H9 (cell line): ENCODE measurements at regions not wholly inside any gene's neighbourhood (a gene's known extent, or its start where the extent isn't known, plus 50 kb on each side); places are given as distances from the start of the nearest gene placed in this dataset.
A peak's percentile ranks its signal among the peaks of the same experiment; 100 is the strongest.

Experiments used
- DNase-seq: peaks from one replicate; pipeline ENCODE4 v3.0.0-alpha.2; 2017
- H2AFZ ChIP-seq: one replicate; pipeline ENCODE4 v1.6.1; 2013; ENCODE audit warnings: mild to moderate bottlenecking, low read length, control low read depth, moderate library complexity
- H2AK5ac ChIP-seq: 2 replicates; pipeline ENCODE4 v1.6.1; 2013; ENCODE audit warnings: low read length, control low read depth, mixed read lengths; ENCODE audit not compliant: insufficient read length
- H2BK120ac ChIP-seq: one replicate; pipeline ENCODE4 v1.6.1; 2013; ENCODE audit warnings: low read depth, mild to moderate bottlenecking, low read length, control low read depth, inconsistent platforms; ENCODE audit not compliant: poor library complexity, severe bottlenecking
- H2BK12ac ChIP-seq: 2 replicates; pipeline ENCODE4 v1.6.1; 2013; ENCODE audit warnings: low read length, control low read depth, mixed read lengths, low read depth; ENCODE audit not compliant: insufficient read length
- H2BK15ac ChIP-seq: 2 replicates; pipeline ENCODE4 v1.6.1; 2013; ENCODE audit warnings: low read depth, low read length, control low read depth
- H2BK20ac ChIP-seq: one replicate; pipeline ENCODE4 v1.6.1; 2013; ENCODE audit warnings: low read depth, mild to moderate bottlenecking, low read length, control low read depth, inconsistent platforms; ENCODE audit not compliant: poor library complexity, severe bottlenecking
- H2BK5ac ChIP-seq: 2 replicates; pipeline ENCODE4 v1.6.1; 2013; ENCODE audit warnings: low read length, control low read depth, mixed read lengths; ENCODE audit not compliant: insufficient read length
- H3K14ac ChIP-seq: 2 replicates; pipeline ENCODE4 v1.6.1; 2013; ENCODE audit warnings: low read length, control low read depth; ENCODE audit not compliant: insufficient read depth
- H3K18ac ChIP-seq: 2 replicates; pipeline ENCODE4 v1.6.1; 2013; ENCODE audit warnings: low read depth, mild to moderate bottlenecking, mixed read lengths, low read length, control low read depth; ENCODE audit not compliant: insufficient read length
- H3K23ac ChIP-seq: 2 replicates; pipeline ENCODE4 v1.6.1; 2013; ENCODE audit warnings: low read length, control low read depth, mixed read lengths, low read depth; ENCODE audit not compliant: insufficient read length
- H3K23me2 ChIP-seq: 2 replicates; pipeline ENCODE4 v1.6.1; 2013; ENCODE audit warnings: low read depth, mild to moderate bottlenecking, mixed read lengths, low read length, control low read depth; ENCODE audit not compliant: insufficient read length, poor library complexity, severe bottlenecking
- H3K27ac ChIP-seq: 2 replicates; pipeline ENCODE4 v1.5.1; 2013; ENCODE audit warnings: low read length, control low read depth, mixed read lengths, low read depth; ENCODE audit not compliant: insufficient read length
- H3K27me3 ChIP-seq: 2 replicates; pipeline ENCODE4 v1.6.1; 2013; ENCODE audit warnings: low read length, control low read depth, inconsistent platforms; ENCODE audit not compliant: insufficient read depth
- H3K4ac ChIP-seq: 2 replicates; pipeline ENCODE4 v1.6.1; 2013; ENCODE audit warnings: low read depth, mild to moderate bottlenecking, control low read depth, inconsistent platforms, low read length, moderate library complexity
- H3K4me1 ChIP-seq: 2 replicates; pipeline ENCODE4 v1.6.1; 2013; ENCODE audit warnings: low read length, control low read depth, inconsistent platforms; ENCODE audit not compliant: insufficient read depth
- H3K4me2 ChIP-seq: 2 replicates; pipeline ENCODE4 v1.6.1; 2013; ENCODE audit warnings: low read length, control low read depth, mixed read lengths; ENCODE audit not compliant: insufficient read length, insufficient read depth
- H3K56ac ChIP-seq: 2 replicates; pipeline ENCODE4 v1.6.1; 2013; ENCODE audit warnings: low read depth, mild to moderate bottlenecking, mixed read lengths, low read length, control low read depth; ENCODE audit not compliant: insufficient read length
- H3K79me1 ChIP-seq: 2 replicates; pipeline ENCODE4 v1.6.1; 2013; ENCODE audit warnings: low read depth, mild to moderate bottlenecking, moderate library complexity, low read length, control low read depth, inconsistent platforms; ENCODE audit not compliant: insufficient read depth, poor library complexity, severe bottlenecking
- H3K79me2 ChIP-seq: 2 replicates; pipeline ENCODE4 v1.6.1; 2013; ENCODE audit warnings: low read length, control low read depth, inconsistent platforms; ENCODE audit not compliant: insufficient read depth
- H3K9ac ChIP-seq: 2 replicates; pipeline ENCODE4 v1.6.1; 2013; ENCODE audit warnings: low read length, control low read depth, mixed read lengths; ENCODE audit not compliant: insufficient read length; ENCODE audit errors: extremely low read depth
- H3K9me3 ChIP-seq: one replicate; pipeline ENCODE4 v1.6.1; 2013; ENCODE audit warnings: low read depth, low read length, inconsistent platforms; ENCODE audit not compliant: control insufficient read depth
- H3T11ph ChIP-seq: one replicate; pipeline ENCODE4 v1.6.1; 2013; ENCODE audit warnings: mild to moderate bottlenecking, low read length, control low read depth, inconsistent platforms
- H4K20me1 ChIP-seq: one replicate; pipeline ENCODE4 v1.6.1; 2013; ENCODE audit not compliant: control insufficient read depth, insufficient read length, insufficient read depth
- H4K5ac ChIP-seq: 2 replicates; pipeline ENCODE4 v1.6.1; 2013; ENCODE audit warnings: low read depth, mild to moderate bottlenecking, mixed read lengths, low read length, control low read depth; ENCODE audit not compliant: insufficient read length
- H4K8ac ChIP-seq: replicated peaks from 2 replicates; pipeline ENCODE4 v1.6.1; 2013; ENCODE audit warnings: low read length, control low read depth, mixed read lengths, low read depth; ENCODE audit not compliant: insufficient read length
- H4K91ac ChIP-seq: 2 replicates; pipeline ENCODE4 v1.6.1; 2013; ENCODE audit warnings: low read depth, mild to moderate bottlenecking, moderate library complexity, mixed read lengths, low read length, control low read depth; ENCODE audit not compliant: insufficient read length
- H3K27ac Mint-ChIP-seq, 3 experiments: 2 replicates in 2 of 3; 3 replicates in 1 of 3; pipeline ENCODE4 v1.8.0; 2020 to 2021; ENCODE audit warnings: mixed read lengths in 3 of 3, mild to moderate bottlenecking in 1 of 3, moderate library complexity in 1 of 3
- H3K27me3 Mint-ChIP-seq: 2 replicates; pipeline ENCODE4 v1.8.0; 2021; ENCODE audit warnings: low read depth, mild to moderate bottlenecking, moderate library complexity, mixed read lengths
- H3K36me3 Mint-ChIP-seq, 3 experiments: 2 replicates in 2 of 3; 3 replicates in 1 of 3; pipeline ENCODE4 v1.8.0; 2020 to 2021; ENCODE audit warnings: low read depth in 3 of 3, mixed read lengths in 3 of 3; ENCODE audit not compliant: insufficient read depth in 1 of 3
- H3K4me1 Mint-ChIP-seq, 2 experiments: 2 replicates each; pipeline ENCODE4 v1.8.0; 2020; ENCODE audit warnings: mixed read lengths in 2 of 2
- H3K4me3 Mint-ChIP-seq, 2 experiments: 2 replicates in 1 of 2; 3 replicates in 1 of 2; pipeline ENCODE4 v1.8.0; 2020 to 2021; ENCODE audit warnings: mild to moderate bottlenecking in 2 of 2, mixed read lengths in 2 of 2, moderate library complexity in 1 of 2
- H3K9me3 Mint-ChIP-seq, 2 experiments: 2 replicates in 1 of 2; 3 replicates in 1 of 2; pipeline ENCODE4 v1.8.0; 2020; ENCODE audit warnings: mild to moderate bottlenecking in 2 of 2, mixed read lengths in 2 of 2, moderate library complexity in 1 of 2
- CTCF ChIP-seq: fragments of 200-600 bp; sonication (generic); conservative IDR thresholded peaks from 3 replicates; pipeline ENCODE4 v1.8.0; 2021; ENCODE audit warnings: antibody characterized with exemption, mild to moderate bottlenecking
- WGBS: extraction: QIAGEN DNeasy Blood & Tissue Kit; methylation state at CpG from one replicate; pipeline ENCODE4 v1.1.7; 2013; ENCODE audit warnings: missing lambda C conversion rate, low lambda C conversion rate, mixed read lengths; ENCODE audit not compliant: insufficient read length; ENCODE audit errors: extremely low coverage; 5-methylcytosine and 5-hydroxymethylcytosine counted together

- H4K5ac ChIP-seq: no peak overlapping the region
- no peak overlapping the region for H2BK20ac ChIP-seq
These were observed 609.1 kb upstream of the TECRL start for GRCh38 chr4:65018313-65018712.

More at GRCh38 chr4:65018313-65018712, 609.1 kb upstream of the TECRL start:
- Histone ChIP-seq H2BK5ac (no peak overlapping the region), H3K4me2 (no peak overlapping the region), H3K18ac (no peak overlapping the region), H2BK12ac (no peak overlapping the region), H2AK5ac (no peak overlapping the region), H4K91ac (no peak overlapping the region), H2AFZ (peak overlapping the region; percentile 23), H3K4me1 (peaks cover 2% of the 10 kb centered on the region; the same call in 1 of the 2 replicates), H2BK120ac (no peak overlapping the region), H2BK15ac (no peak overlapping the region), H3T11ph (no peak overlapping the region), H3K9ac (no peak overlapping the region), H3K27me3 (no peaks in the 10 kb centered on the region), H3K4ac (no peak overlapping the region), H3K79me2 (no peaks in the 10 kb centered on the region), H4K20me1 (no peaks in the 10 kb centered on the region), H4K8ac (no peak overlapping the region), H3K27ac (no peak overlapping the region), H3K14ac (no peak overlapping the region), H3K79me1 (no peaks in the 10 kb centered on the region), H3K9me3 (no peaks in the 10 kb centered on the region), H3K56ac (no peak overlapping the region), H3K23me2 (no peaks in the 10 kb centered on the region), H3K23ac (no peak overlapping the region)
- TF ChIP-seq CTCF: no peak
- Mint-ChIP-seq H3K27ac (no peak overlapping the region), H3K4me1 (peaks cover 4% of the 10 kb centered on the region in 2 experiments; a peak in 3 of 4 replicates), H3K27me3 (no peaks in the 10 kb centered on the region), H3K4me3 (no peak overlapping the region), H3K36me3 (peaks cover 0 to 1% (median 0%) of the 10 kb centered on the region in 3 experiments; a peak in 1 of 7 replicates), H3K9me3 (no peaks in the 10 kb centered on the region; a peak in 1 of 5 replicates)
- WGBS: no CpG with 5 or more reads among the region's 1 CpG
- DNase-seq: no peak
